H1 (cell line): ENCODE measurements at regions not wholly inside any gene's neighbourhood (a gene's known extent, or its start where the extent isn't known, plus 50 kb on each side); places are given as distances from the start of the nearest gene placed in this dataset.

Source experiments
- CTCF ChIA-PET: fragments of 300-600 bp; sonication (Branson Sonifier 250); formaldehyde crosslinking; loops from one replicate; lab custom pipeline; 2021; ENCODE audit not compliant: partially characterized antibody; lab: Charles Lee
- POLR2A ChIA-PET: fragments of 300-600 bp; sonication (Branson Sonifier 250); formaldehyde crosslinking; loops from one replicate; lab custom pipeline; 2021; ENCODE audit warnings: inconsistent platforms; ENCODE audit not compliant: partially characterized antibody; lab: Charles Lee
- DNase-seq, 2 experiments: peaks; one replicate each; pipeline versions ENCODE4 v3.0.0 to v3.0.0-alpha.2; 2010 to 2022; ENCODE audit warnings: low spot score in 2 of 2, low read depth in 1 of 2, mixed read lengths in 1 of 2
- FAIRE-seq: peaks from 2 replicates; lab custom pipeline; 2011; peaks lifted over from hg19 to GRCh38; lab: Jason Lieb, UNC
- H2AFZ ChIP-seq: 2 replicates; pipeline ENCODE4 v1.8.1; 2012; ENCODE audit warnings: low read length, inconsistent platforms
- H2AK5ac ChIP-seq: 2 replicates; pipeline ENCODE4 v1.6.1; 2013; ENCODE audit warnings: low read depth, low read length
- H2BK120ac ChIP-seq: replicated peaks from 2 replicates; pipeline ENCODE3; 2013; ENCODE audit warnings: low read depth, low read length, inconsistent platforms
- H2BK12ac ChIP-seq: 2 replicates; pipeline ENCODE4 v1.6.1; 2013; ENCODE audit warnings: low read depth, low read length
- H2BK15ac ChIP-seq: 2 replicates; pipeline ENCODE4 v1.6.1; 2013; ENCODE audit warnings: low read length
- H2BK20ac ChIP-seq: 2 replicates; pipeline ENCODE4 v1.6.1; 2013; ENCODE audit warnings: low read length
- H2BK5ac ChIP-seq: 2 replicates; pipeline ENCODE4 v1.6.1; 2013; ENCODE audit warnings: low read depth, low read length
- H3K14ac ChIP-seq: 2 replicates; pipeline ENCODE4 v1.6.1; 2013; ENCODE audit warnings: inconsistent platforms; ENCODE audit not compliant: insufficient read length
- H3K18ac ChIP-seq: 2 replicates; pipeline ENCODE4 v1.6.1; 2013; ENCODE audit warnings: low read length; ENCODE audit errors: extremely low read depth
- H3K23ac ChIP-seq: 2 replicates; pipeline ENCODE4 v1.6.1; 2013; ENCODE audit warnings: inconsistent platforms; ENCODE audit not compliant: insufficient read length
- H3K23me2 ChIP-seq: 2 replicates; pipeline ENCODE4 v1.6.1; 2013; ENCODE audit warnings: low read depth, low read length
- H3K27ac ChIP-seq: 2 replicates; pipeline ENCODE4 v1.6.1; 2011; ENCODE audit warnings: low read depth, low read length, inconsistent platforms
- H3K27me3 ChIP-seq, 4 experiments: replicated peaks in 1 of 4; 1 replicate in 1 of 4; 2 replicates in 3 of 4; pipeline versions ENCODE4 v1.6.1 to v1.8.1; 2011 to 2013; ENCODE audit warnings: low read length in 3 of 4, mild to moderate bottlenecking in 3 of 4, inconsistent platforms in 2 of 4, mixed read lengths in 2 of 4, moderate library complexity in 1 of 4; ENCODE audit not compliant: control insufficient read depth in 3 of 4, insufficient read depth in 3 of 4; ENCODE audit errors: extremely low read depth in 1 of 4
- H3K36me3 ChIP-seq, 4 experiments: 2 replicates each; pipeline versions ENCODE4 v1.6.1 to v1.8.1; 2011 to 2013; ENCODE audit warnings: mild to moderate bottlenecking in 4 of 4, low read length in 3 of 4, moderate library complexity in 2 of 4, control low read depth in 1 of 4, inconsistent platforms in 1 of 4; ENCODE audit not compliant: insufficient read depth in 4 of 4, control insufficient read depth in 2 of 4
- H3K4ac ChIP-seq: replicated peaks from 2 replicates; pipeline ENCODE3; 2013; ENCODE audit warnings: low read length, low read depth, mixed read lengths, inconsistent platforms; ENCODE audit not compliant: insufficient read length
- H3K4me1 ChIP-seq, 4 experiments: replicated peaks in 1 of 4; 1 replicate in 1 of 4; 2 replicates in 3 of 4; pipeline versions ENCODE4 v1.6.1 to v1.8.1; 2011 to 2013; ENCODE audit warnings: low read length in 3 of 4, inconsistent platforms in 2 of 4, mixed read lengths in 1 of 4; ENCODE audit not compliant: insufficient read depth in 4 of 4, control insufficient read depth in 3 of 4
- H3K4me2 ChIP-seq, 2 experiments: 2 replicates each; pipeline versions ENCODE4 v1.6.1 to v1.8.1; 2011 to 2013; ENCODE audit warnings: low read depth in 2 of 2, low read length in 2 of 2, control low read depth in 1 of 2, inconsistent platforms in 1 of 2, mild to moderate bottlenecking in 1 of 2; ENCODE audit not compliant: insufficient read depth in 1 of 2
- H3K4me3 ChIP-seq, 4 experiments: fragments of 200-600, 300-600 bp in 1 of 4; sonication (generic), shearing (Covaris generic), sonication (Bioruptor Twin) in 1 of 4; 2 replicates each; pipeline versions ENCODE4 v1.5.1 to v1.8.1; 2011 to 2016; ENCODE audit warnings: low read length in 4 of 4, low read depth in 3 of 4, control low read depth in 2 of 4, inconsistent platforms in 2 of 4, mild to moderate bottlenecking in 2 of 4, mixed read lengths in 1 of 4, moderate library complexity in 1 of 4; ENCODE audit not compliant: insufficient read depth in 2 of 4; ENCODE audit errors: extremely low read depth in 1 of 4
- H3K56ac ChIP-seq: replicated peaks from 2 replicates; pipeline ENCODE3; 2013; ENCODE audit warnings: low read depth, mild to moderate bottlenecking, mixed read lengths, low read length, inconsistent platforms; ENCODE audit not compliant: insufficient read length
- H3K79me1 ChIP-seq: 2 replicates; pipeline ENCODE4 v1.6.1; 2013; ENCODE audit warnings: low read depth, low read length, control low read depth
- H3K79me2 ChIP-seq, 2 experiments: 2 replicates each; pipeline versions ENCODE4 v1.6.1 to v1.8.1; 2012 to 2013; ENCODE audit warnings: low read length in 2 of 2, mild to moderate bottlenecking in 2 of 2, inconsistent platforms in 1 of 2; ENCODE audit not compliant: insufficient read depth in 2 of 2, control insufficient read depth in 1 of 2
- H3K9ac ChIP-seq, 4 experiments: replicated peaks in 1 of 4; 1 replicate in 1 of 4; 2 replicates in 3 of 4; pipeline versions ENCODE4 v1.6.1 to v1.8.1; 2011 to 2013; ENCODE audit warnings: low read depth in 3 of 4, low read length in 3 of 4, control low read depth in 2 of 4, mild to moderate bottlenecking in 2 of 4, moderate library complexity in 2 of 4, inconsistent platforms in 1 of 4; ENCODE audit errors: extremely low read depth in 1 of 4
- H3K9me3 ChIP-seq, 2 experiments: 2 replicates each; pipeline versions ENCODE4 v1.6.1 to v1.8.1; 2012 to 2013; ENCODE audit warnings: mild to moderate bottlenecking in 2 of 2, moderate library complexity in 2 of 2, control low read depth in 1 of 2, inconsistent platforms in 1 of 2, low read depth in 1 of 2, low read length in 1 of 2, mixed read lengths in 1 of 2; ENCODE audit not compliant: insufficient read depth in 2 of 2
- H4K20me1 ChIP-seq, 2 experiments: replicated peaks in 1 of 2; 2 replicates each; pipeline versions ENCODE3 to v1.8.1; 2011 to 2013; ENCODE audit warnings: inconsistent platforms in 2 of 2, low read length in 2 of 2, mild to moderate bottlenecking in 1 of 2; ENCODE audit not compliant: insufficient read depth in 2 of 2, control insufficient read depth in 1 of 2
- H4K5ac ChIP-seq: 2 replicates; pipeline ENCODE4 v1.6.1; 2013; ENCODE audit warnings: low read length, low read depth, mixed read lengths, inconsistent platforms; ENCODE audit not compliant: insufficient read length
- H4K8ac ChIP-seq: 2 replicates; pipeline ENCODE4 v1.8.0; 2013; ENCODE audit warnings: mild to moderate bottlenecking, moderate library complexity, low read length, inconsistent platforms; ENCODE audit not compliant: insufficient read depth; ENCODE audit errors: extremely low read depth
- H4K91ac ChIP-seq: replicated peaks from 2 replicates; pipeline ENCODE3; 2013; ENCODE audit warnings: low read length, mixed read lengths, inconsistent platforms; ENCODE audit not compliant: insufficient read length
- RAD21 ChIP-seq, 2 experiments: IDR thresholded peaks in 1 of 2; conservative IDR thresholded peaks in 1 of 2; 2 replicates each; pipeline ENCODE4 v1.6.1; 2011; ENCODE audit warnings: low read depth in 2 of 2, low read length in 2 of 2, improper control_type of control experiment in 1 of 2, inconsistent platforms in 1 of 2, mild to moderate bottlenecking in 1 of 2, moderate library complexity in 1 of 2
- SIN3A ChIP-seq, 2 experiments: IDR thresholded peaks in 1 of 2; conservative IDR thresholded peaks in 1 of 2; 2 replicates each; pipeline ENCODE4 v1.6.1; 2011 to 2012; ENCODE audit warnings: low read length in 2 of 2, improper control_type of control experiment in 1 of 2, low read depth in 1 of 2, mild to moderate bottlenecking in 1 of 2
- TBP ChIP-seq: IDR thresholded peaks from 2 replicates; pipeline ENCODE4 v1.6.1; 2011; ENCODE audit warnings: low read depth, low read length, improper control_type of control experiment
- WGBS, 2 experiments: shearing (Covaris generic) in 1 of 2; methylation state at CpG; one replicate each; pipeline versions ENCODE4 v1.1.6 to v1.1.7; 2013 to 2015; ENCODE audit warnings: low lambda C conversion rate in 2 of 2, mixed read lengths in 2 of 2, inconsistent platforms in 1 of 2, low coverage in 1 of 2, missing lambda C conversion rate in 1 of 2; ENCODE audit not compliant: insufficient replicate concordance in 2 of 2, insufficient coverage in 1 of 2, insufficient read length in 1 of 2; ENCODE audit errors: extremely low coverage in 1 of 2, missing lambda C conversion rate in 1 of 2; 5-methylcytosine and 5-hydroxymethylcytosine counted together
- TF ChIP-seq, protein P1 (sequence below), 3 experiments: IDR thresholded peaks; 1 replicate in 2 of 3; 2 replicates in 1 of 3; pipeline versions ENCODE4 v1.5.1 to v1.6.1; 2011; ENCODE audit warnings: low read length in 3 of 3, mild to moderate bottlenecking in 3 of 3, inconsistent platforms in 2 of 3, low read depth in 1 of 3, moderate library complexity in 1 of 3; ENCODE audit not compliant: insufficient read depth in 1 of 3; ENCODE audit errors: control extremely low read depth in 1 of 3

GRCh38 chr9:24832307-24832706, 286.6 kb upstream of the IZUMO3 start:
- H3K27ac ChIP-seq, result no peak overlapping the region
- no peaks in the 10 kb centered on the region for H3K9me3 ChIP-seq
- no peak overlapping the region for H2BK20ac ChIP-seq
- no peak overlapping the region for H2BK15ac ChIP-seq
- no peak overlapping the region for H3K18ac ChIP-seq
- CTCF ChIA-PET, result interaction anchor here (0.6 to 2.7 kb wide), 9 partner anchors 11 to 769 kb away, joined by 3 to 13 read pairs (median 3); no protein-coding TSS in a partner anchor
- no peak overlapping the region for H2BK12ac ChIP-seq
- H3K27me3 ChIP-seq, result no peaks in the 10 kb centered on the region
- H4K8ac ChIP-seq, result no peak overlapping the region
- no peak overlapping the region for H2AK5ac ChIP-seq
- DNase-seq (peak in 1 of 2 experiments; percentile 49), FAIRE-seq (no peak)
- TF ChIP-seq SIN3A (conservative IDR thresholded peaks at IDR 0.05 in 1 of 2, IDR thresholded peaks at IDR 0.05 in 1 of 2; ENCODE audit: low read depth in 1 of 2, low read length in 2 of 2) (no peak), RAD21 (IDR thresholded peaks at IDR 0.05 in 1 of 2, conservative IDR thresholded peaks at IDR 0.05 in 1 of 2; ENCODE audit: low read depth in 2 of 2, low read length in 2 of 2) (peak; percentile 45 to 63), TBP (no peak)
- TF ChIP-seq, protein P1, sequence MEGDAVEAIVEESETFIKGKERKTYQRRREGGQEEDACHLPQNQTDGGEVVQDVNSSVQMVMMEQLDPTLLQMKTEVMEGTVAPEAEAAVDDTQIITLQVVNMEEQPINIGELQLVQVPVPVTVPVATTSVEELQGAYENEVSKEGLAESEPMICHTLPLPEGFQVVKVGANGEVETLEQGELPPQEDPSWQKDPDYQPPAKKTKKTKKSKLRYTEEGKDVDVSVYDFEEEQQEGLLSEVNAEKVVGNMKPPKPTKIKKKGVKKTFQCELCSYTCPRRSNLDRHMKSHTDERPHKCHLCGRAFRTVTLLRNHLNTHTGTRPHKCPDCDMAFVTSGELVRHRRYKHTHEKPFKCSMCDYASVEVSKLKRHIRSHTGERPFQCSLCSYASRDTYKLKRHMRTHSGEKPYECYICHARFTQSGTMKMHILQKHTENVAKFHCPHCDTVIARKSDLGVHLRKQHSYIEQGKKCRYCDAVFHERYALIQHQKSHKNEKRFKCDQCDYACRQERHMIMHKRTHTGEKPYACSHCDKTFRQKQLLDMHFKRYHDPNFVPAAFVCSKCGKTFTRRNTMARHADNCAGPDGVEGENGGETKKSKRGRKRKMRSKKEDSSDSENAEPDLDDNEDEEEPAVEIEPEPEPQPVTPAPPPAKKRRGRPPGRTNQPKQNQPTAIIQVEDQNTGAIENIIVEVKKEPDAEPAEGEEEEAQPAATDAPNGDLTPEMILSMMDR (IDR thresholded peaks at IDR 0.05; ENCODE audit: control extremely low read depth in 1 of 3, insufficient read depth in 1 of 3, low read depth in 1 of 3, low read length in 3 of 3), result peak in 2 of 3 experiments; percentile 40 to 48; a peak in 3 of 4 replicates
- POLR2A ChIA-PET, result no interaction called here
- no peaks in the 10 kb centered on the region for H3K23me2 ChIP-seq
- no peaks in the 10 kb centered on the region for H3K79me2 ChIP-seq
- H4K91ac ChIP-seq, result no peak overlapping the region
- no peak overlapping the region for H3K14ac ChIP-seq
- no peak overlapping the region for H3K23ac ChIP-seq
- H4K20me1 ChIP-seq, result no peaks in the 10 kb centered on the region
- H3K36me3 ChIP-seq, result no peaks in the 10 kb centered on the region
- no peak overlapping the region for H2AFZ ChIP-seq
- no peak overlapping the region for H4K5ac ChIP-seq
- WGBS, 2 experiments, result 42% methylated on average over 2 of the region's 2 CpGs; no CpG with 5 or more reads in 1 of the 2 experiments
- H3K9ac ChIP-seq, result no peak overlapping the region
- peaks cover 0 to 2% (median 0%) of the 10 kb centered on the region in 4 experiments; a peak in 1 of 7 replicates for H3K4me1 ChIP-seq
- no peak overlapping the region for H2BK5ac ChIP-seq
- no peak overlapping the region for H2BK120ac ChIP-seq
- no peak overlapping the region for H3K4me3 ChIP-seq
- no peak overlapping the region for H3K56ac ChIP-seq
- no peaks in the 10 kb centered on the region for H3K79me1 ChIP-seq
- no peak overlapping the region for H3K4me2 ChIP-seq
- no peak overlapping the region for H3K4ac ChIP-seq
